ENCODE measurements at regions not wholly inside any gene's neighbourhood (a gene's known extent, or its start where the extent isn't known, plus 50 kb on each side); places are given as distances from the start of the nearest gene placed in this dataset.

DNA sequence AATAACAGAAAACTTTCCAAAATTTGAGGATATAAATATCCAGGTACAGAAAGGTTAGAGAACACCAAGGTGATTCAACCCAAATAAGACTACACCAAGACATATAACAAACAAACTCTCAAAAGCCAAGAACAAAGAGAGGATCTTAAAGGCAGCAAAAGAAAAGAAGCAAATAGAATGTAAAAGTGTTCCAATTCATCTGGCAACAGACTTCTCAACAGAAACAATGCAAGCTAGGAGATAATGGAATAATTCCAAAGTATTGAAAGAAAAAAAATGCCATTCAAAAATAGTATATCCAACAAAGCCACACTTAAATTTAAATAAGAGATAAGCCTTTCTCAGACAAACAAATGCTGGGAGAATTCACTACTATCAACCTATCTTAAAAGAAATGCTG is 153.0 kb upstream of the FAT3 start:
- no peaks in the 10 kb centered on the region for H3K36me3 ChIP-seq (ENCODE audit: control insufficient read depth, insufficient read depth, low read length)
- intact Hi-C loops (cut with micrococcal nuclease), result loop anchor here (5.0 kb wide), 1 partner anchor 816 kb away; no protein-coding TSS in a partner anchor

More for the DNA sequence above, 153.0 kb upstream of the FAT3 start:
- Histone ChIP-seq H2AFZ (replicated peaks; ENCODE audit: low read length, poor library complexity) (no peak overlapping the region), H4K8ac (ENCODE audit: low read depth in 2 of 2, low read length in 2 of 2) (no peak overlapping the region), H3K4me3 (ENCODE audit: insufficient read depth, low read depth, low read length) (no peak overlapping the region), H3K4ac (ENCODE audit: low read depth, low read length) (no peak overlapping the region), H3K14ac (replicated peaks; ENCODE audit: low read depth, low read length) (no peak overlapping the region), H3K56ac (ENCODE audit: extremely low read depth, insufficient read depth, low read length) (no peak overlapping the region), H3K27ac (ENCODE audit: insufficient read depth, low read length) (no peak overlapping the region), H2BK20ac (ENCODE audit: low read depth, low read length) (no peak overlapping the region), H2AK5ac (ENCODE audit: low read depth, low read length) (no peak overlapping the region), H2BK5ac (ENCODE audit: low read depth, low read length, poor library complexity, severe bottlenecking) (no peak overlapping the region), H3K27me3 (ENCODE audit: control insufficient read depth, insufficient read depth, low read length) (no peaks in the 10 kb centered on the region), H3K9me3 (ENCODE audit: control insufficient read depth, insufficient read depth, low read length) (no peaks in the 10 kb centered on the region), H3K9me1 (ENCODE audit: insufficient read depth, low read length) (no peaks in the 10 kb centered on the region), H3K18ac (ENCODE audit: low read depth, low read length) (no peak overlapping the region), H3K4me2 (ENCODE audit: low read depth, low read length) (no peak overlapping the region), H2BK120ac (ENCODE audit: low read depth, low read length) (no peak overlapping the region), H3K9ac (ENCODE audit: low read depth, low read length) (no peak overlapping the region), H4K20me1 (ENCODE audit: insufficient read depth, low read length) (no peaks in the 10 kb centered on the region), H3K23ac (ENCODE audit: low read depth, low read length) (no peak overlapping the region), H3K4me1 (ENCODE audit: control insufficient read depth, insufficient read depth, low read length) (no peaks in the 10 kb centered on the region), H2BK15ac (ENCODE audit: low read depth, low read length) (no peak overlapping the region), H2AK9ac (replicated peaks; ENCODE audit: low read depth, low read length, poor library complexity) (no peak overlapping the region), H3K79me1 (ENCODE audit: low read depth in 1 of 2, low read length in 2 of 2) (no peaks in the 10 kb centered on the region), H4K91ac (ENCODE audit: insufficient read depth, low read depth, low read length) (no peak overlapping the region), H4K5ac (ENCODE audit: low read depth, low read length) (no peak overlapping the region)
- dilution Hi-C loops (cut with HindIII; ENCODE audit: low sequenced_read_pairs, unreplicated experiment), result no loop called here
- in situ Hi-C loops (cut with MboI; ENCODE audit: low sequenced_read_pairs), result no loop called here
- ChIA-PET CTCF (no interaction called here), POLR2A (ENCODE audit: unreplicated experiment) (no interaction called here)
- TF ChIP-seq FOS (IDR thresholded peaks at IDR 0.05; ENCODE audit: low read depth, low read length), result no peak
- ATAC-seq (ENCODE audit: low read depth) (no peak), DNase-seq (no peak)
- no TSS peak for BruUV-seq (replicated peaks)

Data from IMR-90 (cell line).